Tibial nerve (tissue), 4 donors: ENCODE measurements at regions not wholly inside any gene's neighbourhood (a gene's known extent, or its start where the extent isn't known, plus 50 kb on each side); places are given as distances from the start of the nearest gene placed in this dataset.

ENCODE experiments used
- CTCF ChIP-seq, 5 experiments: fragments of 200-600 bp in 3 of 5; fragments of 450-650 bp in 2 of 5; sonication (generic) in 3 of 5; IDR thresholded peaks; one replicate each; pipeline ENCODE4 v1.5.1; 2016 to 2019; ENCODE audit warnings: antibody characterized with exemption in 5 of 5, mild to moderate bottlenecking in 3 of 5, moderate library complexity in 2 of 5
- EP300 ChIP-seq, 2 donors: sonication (generic); formaldehyde crosslinking; IDR thresholded peaks; one replicate each; pipeline ENCODE4 v1.6.1; 2017; ENCODE audit warnings: antibody characterized with exemption in 2 of 2, mild to moderate bottlenecking in 1 of 2
- POLR2A ChIP-seq, 2 donors: fragments of 450-650 bp; IDR thresholded peaks; one replicate each; pipeline ENCODE4 v1.6.1; 2017; ENCODE audit warnings: antibody characterized with exemption in 2 of 2, mild to moderate bottlenecking in 2 of 2, moderate library complexity in 2 of 2

- no peak for TF ChIP-seq POLR2A (IDR thresholded peaks at IDR 0.05)
- TF ChIP-seq CTCF (IDR thresholded peaks at IDR 0.05): no peak
- TF ChIP-seq EP300 (IDR thresholded peaks at IDR 0.05): no peak
These were observed 133.0 kb downstream of the BTG1 start for GRCh38 chr12:92012691-92013090.
